Stimulated activated CD4-positive, alpha-beta T cell treated with anti-CD3 and anti-CD28 coated beads, Interleukin-15, amount 100 ng/mL, for 1 hour (primary cell): ENCODE measurements at regions not wholly inside any gene's neighbourhood (a gene's known extent, or its start where the extent isn't known, plus 50 kb on each side); places are given as distances from the start of the nearest gene placed in this dataset.

Source experiments
- DNase-seq, 2 donors: peaks; one replicate each; pipeline ENCODE4 v3.0.0-alpha.2; 2020; ENCODE audit warnings: low read depth in 1 of 2, low spot score in 1 of 2

DNA sequence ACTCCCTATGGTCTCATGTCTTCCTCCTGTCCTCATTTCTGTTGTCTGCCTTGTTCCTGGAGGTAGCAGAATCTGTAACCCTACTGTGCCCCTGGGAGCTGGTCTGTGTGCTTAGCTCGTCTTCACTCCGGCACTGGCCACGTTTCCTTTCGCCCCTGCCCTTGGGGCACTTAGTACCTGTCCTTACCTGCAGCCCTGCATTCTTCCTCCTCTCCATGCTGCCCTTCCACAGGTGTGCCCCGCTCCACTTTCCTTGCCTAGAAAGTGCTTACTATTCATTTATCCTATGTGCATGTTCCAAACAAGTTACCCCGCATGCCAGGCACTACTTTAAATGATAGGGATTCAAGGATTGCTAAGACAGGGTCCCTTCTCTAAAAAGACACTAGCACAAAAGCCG, 199.9 kb upstream of the ZMIZ1 start:
- no peak for DNase-seq

DNA sequence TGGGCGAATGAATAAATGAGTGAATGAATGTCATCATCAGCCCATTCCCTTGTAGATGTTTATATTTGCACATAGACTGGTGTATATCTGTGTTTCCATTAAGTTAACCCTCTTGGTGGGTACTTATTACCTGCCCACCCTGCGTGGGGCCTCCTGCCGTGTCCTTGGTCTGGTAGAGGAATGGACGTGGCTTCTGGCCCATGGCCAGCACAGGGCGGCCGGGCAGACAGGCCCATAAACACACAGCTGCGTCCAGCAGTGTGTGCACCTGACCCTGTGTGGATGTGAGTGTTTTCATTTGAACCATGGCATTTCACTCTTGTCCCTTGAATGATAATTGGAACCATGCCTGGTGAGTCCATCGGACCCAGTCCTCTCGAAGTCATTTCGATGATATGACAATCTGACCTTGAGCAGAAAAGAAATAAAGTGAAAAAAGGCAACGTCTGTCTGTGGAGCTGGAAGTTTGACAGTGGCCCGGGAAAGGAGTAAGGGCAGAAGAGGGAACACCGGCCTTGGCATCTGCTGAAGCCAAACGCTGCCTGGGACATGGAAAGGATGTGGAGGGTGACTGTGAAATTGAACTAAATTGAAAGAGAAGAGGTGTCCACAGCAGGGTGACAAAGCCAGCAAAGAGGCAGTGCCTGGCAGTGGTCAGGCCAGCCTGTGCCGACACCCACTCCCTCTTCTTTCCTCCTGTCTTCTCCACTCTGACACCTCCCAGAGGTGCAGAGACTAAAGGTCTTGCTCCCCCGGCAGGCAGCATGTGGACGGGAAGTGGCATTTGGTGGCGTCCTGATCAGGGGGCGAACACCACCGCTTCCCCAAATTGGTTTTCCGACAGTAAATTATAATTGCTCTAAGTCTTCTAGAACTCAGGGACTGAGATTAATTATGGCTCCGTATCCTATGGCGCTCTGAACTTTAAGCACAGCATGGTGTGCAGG, 199.0 kb upstream of the ZMIZ1 start:
- DNase-seq = no peak

DNA sequence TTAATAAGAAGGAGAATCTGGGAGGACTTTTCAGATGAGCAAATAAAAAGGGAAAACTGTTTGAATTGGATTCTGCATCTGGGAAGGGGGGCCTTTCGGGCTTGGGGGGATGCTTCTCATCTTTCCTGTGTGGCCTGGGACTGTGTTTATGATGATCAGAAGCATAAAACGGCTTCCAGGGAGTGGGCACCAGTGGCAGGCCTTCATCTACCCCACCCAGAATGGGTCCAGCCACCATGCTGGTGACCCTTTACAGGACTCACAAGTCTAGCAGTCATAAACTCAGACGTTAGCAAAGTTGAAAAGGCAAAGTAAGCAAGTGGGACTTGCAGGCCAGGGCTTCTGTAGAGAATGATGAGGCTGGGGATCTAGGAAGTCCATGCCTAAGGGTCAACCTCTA, 198.3 kb upstream of the ZMIZ1 start:
- DNase-seq = no peak

DNA sequence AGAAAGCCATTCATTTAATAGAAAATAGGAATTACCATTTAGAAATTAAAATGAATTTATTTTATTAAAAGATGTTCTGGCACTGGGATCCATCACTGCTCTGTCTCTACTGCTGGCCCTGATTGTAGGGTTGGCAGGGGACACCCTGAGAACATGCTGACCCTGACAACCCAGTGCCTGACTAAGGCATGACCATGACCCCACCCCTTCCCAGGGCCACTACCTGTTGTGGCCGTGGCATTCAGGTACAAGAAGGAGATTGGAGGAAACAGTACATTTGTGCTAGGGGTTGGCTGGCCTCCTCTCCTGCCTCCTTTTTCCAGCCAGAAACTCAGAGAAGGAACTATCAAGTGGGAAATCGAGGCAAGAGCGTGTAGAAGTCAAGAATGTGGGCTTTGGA, 197.0 kb upstream of the ZMIZ1 start:
- no peak for DNase-seq

DNA sequence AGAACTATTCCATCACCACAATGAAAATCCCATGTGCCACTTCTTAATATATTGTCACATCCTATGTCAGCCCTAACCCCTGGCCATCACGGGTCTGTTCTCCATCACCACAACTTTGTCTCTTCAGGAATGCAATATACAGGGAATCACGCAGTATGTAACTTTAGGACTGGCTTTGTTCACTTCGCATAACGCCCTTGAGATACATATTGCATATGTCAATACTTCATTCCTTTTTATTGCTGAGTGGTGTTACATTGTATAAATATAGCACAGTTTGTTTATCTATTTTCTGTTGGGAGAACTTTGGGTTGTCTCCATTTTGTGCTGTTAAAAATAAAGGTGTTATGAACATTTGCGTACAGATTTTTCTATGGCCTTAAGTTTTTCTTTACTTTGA, 195.4 kb upstream of the ZMIZ1 start:
- no peak for DNase-seq

DNA sequence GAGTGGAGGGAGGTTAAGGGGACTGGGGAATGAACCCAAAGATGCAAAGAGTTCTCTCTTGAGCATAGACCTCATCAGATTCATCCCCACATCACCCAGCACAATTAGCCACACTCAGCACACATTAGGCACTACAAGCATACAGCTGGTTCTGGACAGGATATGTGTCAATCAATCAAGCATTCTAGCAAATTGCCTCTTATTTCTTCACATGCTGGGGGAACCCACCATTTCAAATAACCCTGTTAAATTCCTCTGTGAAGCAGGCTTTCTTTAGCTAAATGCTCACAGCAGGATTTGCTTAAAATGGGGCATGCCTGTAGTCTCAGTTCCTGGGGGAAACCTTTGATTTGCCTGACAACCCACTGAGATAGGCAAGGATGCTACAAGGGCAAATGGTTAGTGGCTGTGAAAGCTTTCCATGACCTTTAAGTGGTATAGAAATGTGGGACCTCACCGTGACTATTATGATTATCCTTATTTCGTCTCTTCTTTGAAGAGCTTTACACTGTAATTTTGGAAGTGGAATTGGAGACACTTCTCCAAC, 193.4 kb upstream of the ZMIZ1 start:
- DNase-seq = no peak

DNA sequence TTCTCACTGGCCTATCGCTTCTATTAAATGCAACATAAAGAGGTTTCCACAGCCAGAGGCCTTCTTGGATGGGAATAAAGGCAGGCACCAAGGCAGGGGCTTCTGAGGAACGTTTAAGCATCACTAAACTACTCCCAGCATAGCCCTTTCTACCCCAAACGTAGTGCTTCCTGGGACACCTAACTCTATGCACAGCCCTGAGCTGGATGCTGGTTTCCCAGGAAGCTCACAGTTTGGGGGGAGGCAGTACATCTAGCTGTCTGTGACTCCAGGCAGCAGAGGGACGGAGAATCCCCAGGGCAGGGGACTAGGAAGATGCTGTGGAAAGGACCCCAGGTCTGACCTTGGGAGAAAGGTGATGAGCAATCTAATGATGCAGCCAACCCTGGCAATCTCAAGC, 192.8 kb upstream of the ZMIZ1 start:
- no peak for DNase-seq

DNA sequence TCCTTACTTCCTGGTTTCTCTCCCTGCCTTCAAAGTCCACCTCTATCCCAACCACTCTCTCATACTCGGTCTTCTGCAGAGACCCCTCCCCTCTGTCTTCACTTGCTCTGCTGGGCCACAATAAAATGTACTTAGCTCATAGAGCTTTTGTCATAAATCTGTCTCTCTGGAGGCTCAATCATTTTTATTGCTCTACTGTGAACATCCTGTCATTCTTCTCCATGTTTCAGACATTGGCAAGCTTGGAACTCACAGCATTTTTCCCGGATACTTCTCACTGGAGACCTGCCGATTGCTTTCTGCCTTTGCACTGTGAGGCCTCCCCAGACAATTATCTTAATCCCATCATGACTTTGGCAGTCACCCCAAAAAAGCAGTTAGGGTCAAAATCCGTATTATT, 192.3 kb upstream of the ZMIZ1 start:
- DNase-seq = no peak

DNA sequence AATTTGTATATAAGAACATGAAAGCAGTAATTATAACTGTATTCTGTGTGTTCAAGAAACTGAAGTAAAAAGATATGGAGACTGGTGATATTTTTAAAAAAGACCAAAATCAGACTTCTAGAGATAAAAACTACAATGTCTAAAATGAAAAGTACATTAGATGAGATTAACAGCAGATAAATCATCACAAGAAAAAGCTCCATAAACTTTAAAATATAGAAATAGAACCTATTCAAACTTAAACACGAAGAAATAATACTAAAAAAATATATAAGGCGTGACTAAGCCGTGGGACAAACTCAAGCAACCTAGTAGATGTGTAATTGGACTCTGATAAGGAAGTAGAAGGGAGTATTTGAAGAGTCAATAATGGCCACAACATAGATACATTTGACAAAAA, 189.1 kb upstream of the ZMIZ1 start:
- DNase-seq = no peak

DNA sequence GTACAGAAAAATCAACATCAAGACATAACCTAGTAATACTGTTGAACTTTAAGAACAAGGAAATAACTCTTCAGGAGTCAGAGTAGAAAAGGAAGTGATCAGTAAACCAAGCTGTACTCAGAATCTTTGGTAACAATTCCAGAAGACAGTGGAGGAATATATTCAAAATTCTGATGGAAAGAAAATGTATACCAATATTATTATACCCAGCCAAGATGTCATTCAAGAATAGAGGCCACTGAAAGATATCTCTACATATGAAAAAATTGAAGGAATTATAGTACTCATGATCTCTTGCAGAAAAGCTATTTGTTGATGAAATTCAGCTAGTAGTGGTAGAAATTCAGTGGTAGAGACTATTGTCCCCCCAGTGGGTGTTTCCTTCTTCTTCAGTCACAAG, 182.6 kb upstream of the ZMIZ1 start:
- DNase-seq = no peak

DNA sequence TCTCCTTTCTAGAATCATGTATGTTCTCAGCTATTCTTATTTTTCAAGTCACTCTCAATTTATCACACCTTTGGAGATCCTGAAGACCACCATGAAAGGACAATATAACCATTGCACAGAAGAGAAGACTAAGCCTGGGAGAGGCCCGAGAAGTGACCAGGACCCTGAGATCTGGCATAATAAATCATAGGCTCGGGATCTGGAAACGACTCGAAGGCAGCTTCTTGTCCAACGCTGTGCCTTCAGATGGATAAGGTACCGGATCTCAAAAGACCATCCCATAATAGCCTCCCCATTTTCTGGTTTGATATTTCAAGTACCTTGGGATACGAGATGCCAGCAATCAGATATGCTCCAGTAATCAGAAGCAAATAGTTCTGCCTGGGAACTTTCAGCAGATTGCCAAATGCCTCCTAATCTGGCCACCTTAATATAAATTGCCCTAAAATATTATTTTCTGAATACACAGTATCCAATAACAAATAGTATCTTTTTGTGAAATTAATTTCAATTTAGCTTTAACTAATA, 179.2 kb upstream of the ZMIZ1 start:
- no peak for DNase-seq

DNA sequence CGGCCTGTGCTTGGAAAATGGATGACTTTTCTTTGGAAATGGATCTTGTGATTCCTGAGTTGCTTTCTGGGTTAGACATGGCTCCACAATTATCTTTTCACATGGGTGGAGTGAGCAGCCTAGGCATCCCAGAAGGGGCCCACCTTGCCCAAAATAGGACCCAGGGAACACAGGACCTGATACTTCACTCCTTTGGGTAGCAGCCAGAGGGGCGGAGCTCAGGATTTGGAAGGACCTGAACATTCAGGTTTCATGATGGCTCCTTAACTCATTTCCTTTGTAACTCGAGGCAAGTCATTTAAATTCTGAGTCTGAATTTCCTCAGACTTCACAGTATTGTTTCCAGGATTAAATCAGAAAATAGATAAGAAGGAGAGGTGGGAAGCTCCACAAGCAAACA, 178.3 kb upstream of the ZMIZ1 start:
- DNase-seq = no peak

DNA sequence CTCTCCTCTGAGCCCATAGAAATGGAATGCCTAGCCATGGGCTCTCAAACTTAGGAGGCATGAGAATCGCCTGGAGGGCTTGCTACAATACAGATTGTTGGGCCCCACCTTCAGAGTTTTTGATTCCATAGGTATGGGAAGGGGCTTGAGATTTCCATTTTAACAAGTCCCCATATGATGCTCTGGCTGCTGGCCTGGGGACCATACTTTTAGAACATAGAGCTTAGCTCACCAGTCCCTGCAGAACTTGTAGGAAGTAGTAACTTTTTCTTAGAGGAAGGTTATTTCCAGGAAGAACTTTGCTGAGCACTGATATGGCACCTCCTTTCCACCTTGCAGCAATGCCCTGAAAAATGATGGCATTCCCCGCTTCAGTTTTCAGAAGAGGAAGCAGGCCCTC, 177.0 kb upstream of the ZMIZ1 start:
- DNase-seq = no peak

DNA sequence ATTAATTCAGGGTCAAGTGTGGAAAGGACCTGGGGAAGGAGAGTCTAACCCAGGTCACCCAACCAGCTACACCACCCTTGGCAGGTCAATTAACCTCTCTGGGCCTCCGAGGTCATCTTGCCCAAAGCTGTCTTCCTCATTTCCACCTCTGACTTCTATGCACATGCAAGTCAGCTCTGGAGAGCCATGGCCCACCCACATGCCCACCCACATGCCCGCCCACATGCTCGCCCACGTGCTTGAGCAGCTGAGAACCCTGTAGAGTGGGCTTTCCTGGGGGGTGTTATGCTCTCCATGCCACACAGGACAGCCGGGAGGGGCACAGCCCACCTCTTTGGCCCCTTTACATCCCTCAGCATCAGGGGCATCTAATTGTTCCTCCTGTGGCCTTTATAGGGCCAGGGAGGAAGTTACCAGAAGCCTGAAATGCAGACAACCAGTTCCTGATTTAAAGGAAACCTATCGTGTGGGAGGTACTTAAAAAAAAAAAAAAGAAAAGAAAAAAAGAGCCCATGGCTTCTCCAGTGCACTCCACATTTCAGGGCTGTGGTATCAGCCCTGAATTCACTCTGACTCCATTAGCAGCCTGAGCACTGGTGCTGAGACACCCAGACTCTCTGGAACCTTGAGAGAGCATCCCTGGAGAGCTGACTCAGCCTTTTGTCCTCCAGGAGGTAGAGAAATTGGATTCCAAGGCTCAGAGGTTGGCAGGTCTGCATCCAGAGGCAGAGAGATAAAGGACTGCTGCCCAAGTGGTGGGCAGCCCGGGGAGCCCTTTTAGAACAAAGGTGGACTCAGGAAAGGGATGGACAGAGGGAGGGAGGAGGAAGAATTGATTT, 176.2 kb upstream of the ZMIZ1 start:
- DNase-seq = no peak

DNA sequence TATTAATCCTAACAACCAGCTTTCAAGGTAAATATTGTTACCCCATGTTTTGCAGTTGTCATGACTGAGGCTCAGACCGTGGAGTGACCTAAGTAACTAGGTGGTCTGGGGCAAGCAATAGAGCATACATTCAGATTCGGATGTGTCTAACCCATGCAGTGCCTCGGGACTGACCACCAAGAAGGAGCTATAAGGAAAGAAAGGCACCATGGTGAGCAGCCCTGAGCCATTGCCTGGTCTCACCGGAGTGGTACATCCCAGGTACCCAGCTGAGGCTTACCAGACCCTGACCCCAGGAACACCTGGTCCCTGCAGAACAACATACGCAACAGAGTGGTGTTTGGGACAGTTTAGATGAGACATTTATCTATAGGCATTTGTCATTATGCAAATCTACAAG, 175.5 kb upstream of the ZMIZ1 start:
- no peak for DNase-seq

DNA sequence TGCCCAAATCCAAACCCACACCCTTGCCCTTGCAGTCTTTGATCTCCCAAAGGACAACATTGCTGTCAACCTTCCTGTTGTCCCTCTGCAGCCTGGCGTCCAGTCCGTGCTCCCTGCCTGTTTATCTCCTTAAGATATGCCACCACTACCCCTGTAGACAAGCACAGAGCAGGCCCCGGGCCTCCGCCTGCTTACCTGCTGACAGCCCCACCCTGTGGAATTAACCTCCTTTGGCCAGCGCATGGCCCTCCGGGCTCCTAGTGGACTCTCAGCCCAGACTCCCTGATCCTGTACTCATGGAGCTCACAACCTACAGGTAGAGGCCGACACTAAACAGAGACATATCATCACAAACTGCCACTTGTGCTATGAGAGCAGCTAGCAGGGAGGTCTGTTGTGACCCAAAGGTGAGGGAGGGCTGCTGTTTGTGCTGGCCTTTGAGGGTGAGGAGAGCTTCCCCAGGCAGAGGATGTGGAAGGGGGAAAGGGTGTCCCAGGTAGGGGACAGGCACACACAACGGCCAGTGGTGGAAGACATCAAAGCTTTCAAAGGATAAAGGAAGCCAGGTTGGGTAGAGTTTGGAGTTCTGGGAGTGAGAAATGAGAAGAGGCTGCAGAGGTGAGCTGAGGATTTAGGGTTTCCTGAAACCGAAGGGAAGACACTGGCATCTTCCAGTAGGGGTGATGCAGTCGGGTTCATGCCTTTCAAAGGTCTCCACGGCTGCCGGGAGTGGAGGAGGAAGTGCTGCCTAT, 174.5 kb upstream of the ZMIZ1 start:
- no peak for DNase-seq

DNA sequence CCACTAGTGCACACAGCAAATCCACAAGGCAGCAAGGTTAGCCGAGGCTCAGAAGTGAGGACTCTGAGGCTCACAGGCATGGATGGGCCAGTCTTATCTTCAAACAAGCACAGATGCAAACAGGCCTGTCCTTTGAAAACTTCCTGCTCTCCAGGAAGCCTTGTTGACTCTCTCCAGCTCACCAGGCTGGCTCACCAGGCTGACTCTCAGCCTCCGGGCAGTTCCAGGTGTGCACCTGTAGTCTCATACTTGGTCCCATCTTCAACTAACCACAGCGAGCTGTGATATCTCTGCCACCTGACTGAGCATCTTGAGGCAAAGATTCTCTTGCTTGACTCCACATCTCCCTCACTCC, 173.9 kb upstream of the ZMIZ1 start:
- DNase-seq = no peak

DNA sequence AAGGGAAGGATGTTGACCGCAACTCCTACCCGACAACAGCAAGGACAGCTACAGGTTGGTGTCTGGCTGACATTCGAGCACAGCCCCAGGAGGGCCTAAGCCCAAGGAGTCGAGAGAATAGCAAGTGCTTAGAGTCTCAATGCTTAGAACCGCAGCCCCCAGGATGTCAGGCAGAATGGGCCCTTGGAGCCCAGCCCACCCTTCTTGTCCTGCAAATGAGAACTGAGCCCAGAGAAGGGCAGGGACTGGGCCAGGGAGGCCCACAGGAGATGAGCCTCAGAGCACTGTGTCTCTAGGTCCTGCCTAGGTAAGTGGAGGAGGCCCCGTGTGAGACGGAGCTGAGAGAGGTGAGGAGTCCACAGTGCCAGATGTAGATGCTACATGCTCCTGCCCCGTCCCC, 173.3 kb upstream of the ZMIZ1 start:
- DNase-seq = no peak

DNA sequence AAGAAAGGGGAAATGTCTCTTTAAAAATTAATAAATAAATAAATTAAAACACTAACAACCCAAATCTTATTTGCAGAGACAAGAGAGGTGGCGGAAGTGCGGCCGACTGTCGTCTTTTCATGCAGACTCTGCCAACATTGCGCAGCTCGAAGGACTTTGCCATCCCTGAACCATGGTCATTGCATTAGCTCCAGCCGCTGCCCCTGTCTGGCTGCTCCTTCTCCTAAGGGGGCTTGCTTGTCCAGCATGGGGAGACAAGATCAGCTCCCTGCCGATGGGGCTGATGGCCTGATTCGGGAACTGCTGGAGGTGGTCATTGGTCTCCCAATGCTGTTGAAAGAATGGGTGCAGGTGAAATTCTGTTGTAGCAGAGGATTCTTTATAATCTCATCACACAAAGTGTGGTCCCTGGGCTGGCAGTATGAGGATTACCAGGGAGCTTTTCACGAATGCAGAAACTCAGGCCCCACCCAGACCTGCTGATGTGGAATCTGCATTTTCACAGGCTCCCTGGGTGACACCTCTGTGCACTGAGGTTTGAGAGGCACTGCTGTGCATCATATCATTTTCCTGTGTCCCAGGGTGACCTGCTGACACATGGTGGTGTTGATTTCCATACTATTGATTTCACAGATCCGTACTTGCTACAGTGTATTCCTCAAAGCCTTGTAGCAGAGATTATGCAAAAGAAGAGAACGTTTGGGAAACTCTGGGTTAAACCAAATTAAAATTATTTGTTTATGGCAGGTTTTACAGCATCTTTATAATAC, 172.4 kb upstream of the ZMIZ1 start:
- DNase-seq = no peak

DNA sequence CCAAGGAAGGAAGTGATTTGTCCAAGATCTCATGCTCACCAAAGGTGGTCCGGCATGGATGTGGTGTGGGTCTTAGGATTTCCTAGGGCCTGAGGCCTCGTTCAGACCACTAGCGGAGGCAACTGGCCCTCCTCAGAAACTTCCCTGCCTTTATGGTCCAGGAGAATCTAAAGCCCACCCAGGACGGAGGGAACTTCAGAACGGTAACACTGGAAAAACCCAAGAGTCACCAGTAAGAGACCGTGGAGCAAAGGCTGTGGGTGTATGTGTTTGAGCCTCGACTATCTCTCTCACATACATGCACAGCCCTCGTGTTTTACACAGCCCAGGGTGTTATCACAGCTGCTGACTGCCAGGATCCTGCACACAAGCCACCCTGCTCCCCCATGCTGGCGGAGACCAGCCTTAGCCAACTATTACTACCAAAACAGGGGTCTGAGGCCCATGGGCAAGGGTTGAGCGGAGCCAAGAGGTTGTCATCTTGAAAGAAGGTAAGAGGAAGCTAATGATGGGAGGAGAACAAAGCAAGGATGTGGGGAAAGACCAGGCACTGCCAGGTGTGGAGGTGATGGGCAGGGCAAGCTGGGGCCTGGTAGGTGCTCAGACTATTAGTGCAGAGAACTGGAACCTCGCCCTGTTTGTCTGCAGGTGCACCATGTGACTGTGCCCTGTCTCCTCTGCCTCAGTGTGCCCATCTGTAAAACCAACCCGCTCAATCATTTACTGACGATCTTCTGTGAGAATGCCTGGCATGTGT, 170.2 kb upstream of the ZMIZ1 start:
- no peak for DNase-seq
